HepG2 (cell line): ENCODE measurements at regions not wholly inside any gene's neighbourhood (a gene's known extent, or its start where the extent isn't known, plus 50 kb on each side); places are given as distances from the start of the nearest gene placed in this dataset.
"Not testable (repeated sequence)": the region's sequence is repeated elsewhere in the genome, so short reads cannot be mapped to it uniquely, and the experiment has no call there.

Source experiments
- CTCF ChIP-seq: sonication (generic); formaldehyde crosslinking; IDR thresholded peaks from 2 replicates; pipeline ENCODE4 v1.5.0; 2020; ENCODE audit warnings: mild to moderate bottlenecking, missing genetic modification reagents, moderate library complexity
- DPF2 ChIP-seq: sonication (generic); formaldehyde crosslinking; IDR thresholded peaks from 2 replicates; pipeline ENCODE4 v1.4.0; 2020; ENCODE audit warnings: mild to moderate bottlenecking, low read depth, missing genetic modification reagents, borderline replicate concordance
- ETV6 ChIP-seq: sonication (generic); formaldehyde crosslinking; conservative IDR thresholded peaks from 2 replicates; pipeline ENCODE4 v1.4.0; 2020; ENCODE audit warnings: missing genetic modification reagents
- HDAC6 ChIP-seq: fragments of 200-600 bp; sonication (generic); IDR thresholded peaks from 2 replicates; pipeline ENCODE4 v1.7.0; 2017; ENCODE audit warnings: mild to moderate bottlenecking, antibody characterized with exemption, low read length, low read depth
- NCOA5 ChIP-seq: sonication (generic); formaldehyde crosslinking; IDR thresholded peaks from 2 replicates; pipeline ENCODE4 v1.4.0; 2020; ENCODE audit warnings: missing genetic modification reagents
- NFIC ChIP-seq: IDR thresholded peaks from 2 replicates; pipeline ENCODE4 v1.6.1; 2012; ENCODE audit warnings: mild to moderate bottlenecking, low read length, inconsistent platforms
- PAWR ChIP-seq: sonication (generic); formaldehyde crosslinking; IDR thresholded peaks from 2 replicates; pipeline ENCODE4 v1.4.0; 2020; ENCODE audit warnings: missing genetic modification reagents, mild to moderate bottlenecking, borderline replicate concordance
- PHB2 ChIP-seq: fragments of 450-650 bp; IDR thresholded peaks from 2 replicates; pipeline ENCODE4 v1.6.1; 2018; ENCODE audit not compliant: partially characterized antibody
- POLR2A ChIP-seq, 2 experiments: IDR thresholded peaks; 2 replicates each; pipeline ENCODE4 v1.6.1; 2011; ENCODE audit warnings: low read depth in 2 of 2, low read length in 2 of 2, mild to moderate bottlenecking in 1 of 2, moderate library complexity in 1 of 2; ENCODE audit not compliant: insufficient read depth in 1 of 2
- RNF2 ChIP-seq: fragments of 450-650 bp; conservative IDR thresholded peaks from 2 replicates; pipeline ENCODE4 v1.6.1; 2016; ENCODE audit warnings: low read depth
- ZFP36L1 ChIP-seq: sonication (generic); formaldehyde crosslinking; IDR thresholded peaks from 2 replicates; pipeline ENCODE4 v1.8.0; 2022; ENCODE audit warnings: mild to moderate bottlenecking, missing genetic modification reagents, moderate library complexity
- ZNF775 ChIP-seq: sonication (generic); formaldehyde crosslinking; IDR thresholded peaks from 2 replicates; pipeline ENCODE4 v1.4.0; 2020; ENCODE audit warnings: missing genetic modification reagents, mild to moderate bottlenecking, moderate library complexity, borderline replicate concordance
- TF ChIP-seq, protein P1 (sequence below): sonication (generic); formaldehyde crosslinking; IDR thresholded peaks from 2 replicates; pipeline ENCODE4 v1.5.1; 2020; ENCODE audit warnings: mild to moderate bottlenecking, missing genetic modification reagents, moderate library complexity

DNA sequence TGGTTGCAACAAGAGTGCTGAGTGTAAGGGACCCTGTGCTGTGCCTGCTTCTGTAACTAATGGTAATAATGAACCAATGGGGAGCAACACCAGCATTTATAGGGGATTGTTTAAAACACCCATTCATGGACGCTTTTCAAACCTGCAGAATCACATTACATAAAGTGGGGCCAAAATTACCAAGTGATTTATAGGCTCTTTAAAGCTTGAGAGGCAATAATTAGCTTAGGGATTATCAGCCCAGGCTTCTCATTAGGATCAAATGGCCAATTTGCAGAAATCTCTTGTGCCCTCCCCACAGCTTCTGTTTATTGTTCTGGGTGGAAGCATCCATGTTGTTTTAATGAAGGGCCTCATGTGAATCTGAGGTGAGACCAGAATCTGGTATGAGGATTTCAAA, 125.5 kb downstream of the ZNF486 start:
- TF ChIP-seq ETV6 (CRISPR knock-in tag); NFIC; POLR2A (IDR thresholded peaks at IDR 0.05; ENCODE audit: insufficient read depth in 1 of 2, low read depth in 2 of 2, low read length in 2 of 2); NCOA5 (CRISPR knock-in tag); PHB2; HDAC6; RNF2; ZFP36L1 (CRISPR knock-in tag); PAWR (CRISPR knock-in tag); ZNF775; DPF2 (CRISPR knock-in tag); CTCF (CRISPR knock-in tag): not testable (repeated sequence)
- TF ChIP-seq, protein P1, sequence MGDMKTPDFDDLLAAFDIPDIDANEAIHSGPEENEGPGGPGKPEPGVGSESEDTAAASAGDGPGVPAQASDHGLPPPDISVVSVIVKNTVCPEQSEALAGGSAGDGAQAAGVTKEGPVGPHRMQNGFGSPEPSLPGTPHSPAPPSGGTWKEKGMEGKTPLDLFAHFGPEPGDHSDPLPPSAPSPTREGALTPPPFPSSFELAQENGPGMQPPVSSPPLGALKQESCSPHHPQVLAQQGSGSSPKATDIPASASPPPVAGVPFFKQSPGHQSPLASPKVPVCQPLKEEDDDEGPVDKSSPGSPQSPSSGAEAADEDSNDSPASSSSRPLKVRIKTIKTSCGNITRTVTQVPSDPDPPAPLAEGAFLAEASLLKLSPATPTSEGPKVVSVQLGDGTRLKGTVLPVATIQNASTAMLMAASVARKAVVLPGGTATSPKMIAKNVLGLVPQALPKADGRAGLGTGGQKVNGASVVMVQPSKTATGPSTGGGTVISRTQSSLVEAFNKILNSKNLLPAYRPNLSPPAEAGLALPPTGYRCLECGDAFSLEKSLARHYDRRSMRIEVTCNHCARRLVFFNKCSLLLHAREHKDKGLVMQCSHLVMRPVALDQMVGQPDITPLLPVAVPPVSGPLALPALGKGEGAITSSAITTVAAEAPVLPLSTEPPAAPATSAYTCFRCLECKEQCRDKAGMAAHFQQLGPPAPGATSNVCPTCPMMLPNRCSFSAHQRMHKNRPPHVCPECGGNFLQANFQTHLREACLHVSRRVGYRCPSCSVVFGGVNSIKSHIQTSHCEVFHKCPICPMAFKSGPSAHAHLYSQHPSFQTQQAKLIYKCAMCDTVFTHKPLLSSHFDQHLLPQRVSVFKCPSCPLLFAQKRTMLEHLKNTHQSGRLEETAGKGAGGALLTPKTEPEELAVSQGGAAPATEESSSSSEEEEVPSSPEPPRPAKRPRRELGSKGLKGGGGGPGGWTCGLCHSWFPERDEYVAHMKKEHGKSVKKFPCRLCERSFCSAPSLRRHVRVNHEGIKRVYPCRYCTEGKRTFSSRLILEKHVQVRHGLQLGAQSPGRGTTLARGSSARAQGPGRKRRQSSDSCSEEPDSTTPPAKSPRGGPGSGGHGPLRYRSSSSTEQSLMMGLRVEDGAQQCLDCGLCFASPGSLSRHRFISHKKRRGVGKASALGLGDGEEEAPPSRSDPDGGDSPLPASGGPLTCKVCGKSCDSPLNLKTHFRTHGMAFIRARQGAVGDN (CRISPR knock-in tag), result not testable (repeated sequence)
